ENCODE measurements at regions not wholly inside any gene's neighbourhood (a gene's known extent, or its start where the extent isn't known, plus 50 kb on each side); places are given as distances from the start of the nearest gene placed in this dataset.

- TF ChIP-seq CTCF (IDR thresholded peaks at IDR 0.05) (no peak), EP300 (IDR thresholded peaks at IDR 0.05) (no peak)
Measured at GRCh38 chr3:147987549-147987948, 578.4 kb downstream of the ZIC1 start.
